ENCODE measurements at regions not wholly inside any gene's neighbourhood (a gene's known extent, or its start where the extent isn't known, plus 50 kb on each side); places are given as distances from the start of the nearest gene placed in this dataset.

- Mint-ChIP-seq H3K4me3 (peak overlapping the region in 1 of 4 donors; percentile 49), H3K27me3 (peaks cover 3% of the 10 kb centered on the region), H3K9me3 (peaks cover 6 to 8% (median 6%) of the 10 kb centered on the region in 3 donors), H3K36me3 (no peaks in the 10 kb centered on the region), H3K27ac (no peak overlapping the region), H3K4me1 (peaks cover 0 to 1% (median 0%) of the 10 kb centered on the region in 3 donors)
Measured at GRCh38 chr12:34297126-34297789, 275.0 kb downstream of the ALG10 start.

GRCh38 chr12:34297790-34298164 is 275.5 kb downstream of the ALG10 start:
- Mint-ChIP-seq H3K27me3 (peaks cover 3% of the 10 kb centered on the region), H3K9me3 (peaks cover 6 to 8% (median 8%) of the 10 kb centered on the region in 3 donors), H3K4me1 (peaks cover 0 to 1% (median 0%) of the 10 kb centered on the region in 3 donors), H3K4me3 (peak overlapping the region in 1 of 4 donors; percentile 49), H3K36me3 (no peaks in the 10 kb centered on the region), H3K27ac (peak overlapping the region in 1 of 3 donors; percentile 84)

GRCh38 chr12:34298176-34298970 is 276.1 kb downstream of the ALG10 start:
- H3K9me3 Mint-ChIP-seq, result peaks cover 6 to 9% (median 6%) of the 10 kb centered on the region in 3 donors
- H3K4me1 Mint-ChIP-seq, result peaks cover 0 to 1% (median 0%) of the 10 kb centered on the region in 3 donors
- peaks cover 3% of the 10 kb centered on the region for H3K27me3 Mint-ChIP-seq
- H3K27ac Mint-ChIP-seq, result peak overlapping the region in 1 of 3 donors; percentile 84
- H3K36me3 Mint-ChIP-seq, result no peaks in the 10 kb centered on the region
- no peak overlapping the region for H3K4me3 Mint-ChIP-seq

GRCh38 chr12:34298971-34299801 is 276.9 kb downstream of the ALG10 start:
- no peak overlapping the region for H3K27ac Mint-ChIP-seq
- peaks cover 3% of the 10 kb centered on the region for H3K27me3 Mint-ChIP-seq
- no peaks in the 10 kb centered on the region for H3K36me3 Mint-ChIP-seq
- peaks cover 0 to 1% (median 0%) of the 10 kb centered on the region in 3 donors for H3K4me1 Mint-ChIP-seq
- no peak overlapping the region for H3K4me3 Mint-ChIP-seq
- peaks cover 6 to 16% (median 9%) of the 10 kb centered on the region in 3 donors for H3K9me3 Mint-ChIP-seq

DNA sequence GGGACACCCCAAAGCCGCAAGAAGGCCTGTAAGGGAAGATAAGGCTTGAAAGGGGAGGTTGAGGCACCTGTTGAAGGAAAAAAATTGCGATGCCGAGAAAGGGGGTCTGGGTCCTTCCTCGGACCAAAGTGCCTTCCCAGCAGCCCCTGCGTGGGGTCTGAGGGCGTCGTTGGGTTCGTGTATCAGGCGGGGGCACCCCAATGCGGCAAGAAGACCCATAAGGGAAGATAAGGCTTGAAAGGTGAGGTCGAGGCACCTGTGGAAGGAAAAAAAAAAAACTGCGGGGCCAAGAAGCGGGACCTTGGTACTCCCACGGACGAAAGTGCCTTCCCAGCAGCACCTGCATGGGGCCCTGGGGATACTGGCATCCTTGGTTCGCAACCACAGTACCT is 277.5 kb downstream of the ALG10 start:
- Mint-ChIP-seq H3K4me1 (peaks cover 0 to 1% (median 0%) of the 10 kb centered on the region in 3 donors), H3K4me3 (no peak overlapping the region), H3K9me3 (peaks cover 6 to 16% (median 11%) of the 10 kb centered on the region in 3 donors), H3K27ac (no peak overlapping the region), H3K36me3 (no peaks in the 10 kb centered on the region), H3K27me3 (peaks cover 3% of the 10 kb centered on the region)

- peak overlapping the region in 1 of 3 donors; percentile 93 for H3K27ac Mint-ChIP-seq
- peaks cover 4 to 16% (median 14%) of the 10 kb centered on the region in 3 donors for H3K9me3 Mint-ChIP-seq
- peaks cover 3% of the 10 kb centered on the region for H3K27me3 Mint-ChIP-seq
- no peaks in the 10 kb centered on the region for H3K36me3 Mint-ChIP-seq
- H3K4me3 Mint-ChIP-seq, result no peak overlapping the region
- peaks cover 0 to 1% (median 0%) of the 10 kb centered on the region in 3 donors for H3K4me1 Mint-ChIP-seq
Measured at GRCh38 chr12:34300376-34301250, 278.3 kb downstream of the ALG10 start.

DNA sequence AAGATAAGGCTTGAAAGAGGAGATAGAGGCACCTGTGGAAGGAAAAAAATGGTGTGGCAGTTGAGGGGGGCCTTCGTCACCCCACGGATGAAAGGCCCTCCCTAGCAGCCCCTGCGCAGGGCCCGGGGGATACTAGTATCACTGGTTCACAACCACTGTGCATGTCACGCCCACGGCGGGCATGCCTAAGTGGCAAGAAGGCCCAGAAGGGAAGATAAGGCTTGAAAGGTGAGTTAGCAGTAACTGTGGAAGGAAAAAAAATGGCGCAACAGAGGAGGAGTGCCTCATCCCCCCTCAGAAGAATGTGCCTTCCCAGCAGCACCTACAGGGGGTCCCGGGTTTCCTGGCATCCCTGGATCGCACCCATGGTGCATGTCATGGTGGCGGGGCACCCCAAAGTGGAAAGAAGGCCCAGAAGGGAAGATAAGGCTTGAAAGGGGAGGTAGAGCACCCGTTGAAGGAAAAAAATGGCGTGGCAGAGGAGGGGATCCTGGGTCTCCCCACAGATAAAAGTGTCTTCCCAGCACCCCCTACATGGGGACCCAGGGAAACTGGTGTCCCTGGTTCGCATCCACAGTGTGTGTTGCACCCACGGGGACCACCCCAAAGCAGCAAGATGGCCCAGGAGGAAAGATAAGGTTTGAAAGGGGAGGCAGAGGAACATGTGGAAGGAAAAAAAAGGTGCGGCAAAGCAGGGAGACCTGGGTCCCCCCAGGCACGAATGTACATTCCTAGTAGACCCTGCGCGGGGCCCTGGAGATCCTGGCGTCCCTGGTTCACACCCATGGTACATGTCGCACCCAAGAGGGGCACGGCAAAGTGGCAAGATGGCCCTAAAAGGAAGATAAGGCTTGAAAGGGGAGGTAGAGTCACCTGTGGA is 279.2 kb downstream of the ALG10 start:
- H3K4me1 Mint-ChIP-seq, result peaks cover 0 to 1% (median 0%) of the 10 kb centered on the region in 3 donors
- H3K9me3 Mint-ChIP-seq, result peaks cover 4 to 16% (median 14%) of the 10 kb centered on the region in 3 donors
- peak overlapping the region in 1 of 3 donors; percentile 93 for H3K27ac Mint-ChIP-seq
- H3K4me3 Mint-ChIP-seq, result no peak overlapping the region
- H3K27me3 Mint-ChIP-seq, result peaks cover 1% of the 10 kb centered on the region
- no peaks in the 10 kb centered on the region for H3K36me3 Mint-ChIP-seq

GRCh38 chr12:34302131-34302885 is 280.0 kb downstream of the ALG10 start:
- no peak overlapping the region for H3K27ac Mint-ChIP-seq
- peaks cover 4 to 18% (median 16%) of the 10 kb centered on the region in 3 donors for H3K9me3 Mint-ChIP-seq

DNA sequence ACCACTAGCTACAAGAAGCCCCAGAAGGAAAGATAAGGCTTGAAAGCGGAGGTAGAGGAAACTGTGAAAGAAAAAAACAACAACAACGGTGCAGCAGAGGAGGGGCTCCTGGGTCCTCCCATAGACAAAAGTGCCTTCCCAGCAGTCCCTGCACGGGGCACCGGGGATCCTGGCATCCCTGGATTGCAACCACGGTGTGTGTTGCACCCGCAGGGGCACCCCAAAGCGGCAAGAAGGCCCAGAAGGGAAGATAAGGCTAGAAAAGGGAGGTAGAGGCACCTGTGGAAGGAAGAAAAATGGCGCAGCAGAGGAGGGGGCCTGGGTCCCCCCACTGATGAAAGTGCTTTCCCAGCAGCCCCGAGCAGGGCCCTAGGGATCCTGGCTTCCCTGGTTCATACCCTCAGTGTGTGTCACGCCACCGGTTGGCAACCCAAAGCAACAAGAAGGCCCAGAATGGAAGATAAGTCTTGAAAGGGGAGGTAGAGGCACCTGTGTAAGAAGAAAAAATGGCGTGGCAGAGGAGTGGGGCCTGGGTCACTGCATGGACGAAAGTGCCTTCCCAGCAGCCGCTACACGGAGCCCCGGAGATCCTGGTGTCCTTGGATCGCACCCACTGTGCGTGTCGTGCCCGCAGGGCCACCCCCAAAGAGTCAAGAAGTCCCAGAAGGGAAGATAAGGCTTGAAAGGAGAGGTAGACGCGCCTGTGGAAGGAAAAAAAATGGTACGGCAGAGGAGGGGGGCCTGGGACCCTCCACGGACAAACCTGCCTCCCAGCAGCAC is 281.0 kb downstream of the ALG10 start:
- Mint-ChIP-seq H3K36me3 (no peaks in the 10 kb centered on the region), H3K9me3 (peaks cover 4 to 27% (median 16%) of the 10 kb centered on the region in 3 donors), H3K4me1 (peaks cover 0 to 3% (median 0%) of the 10 kb centered on the region in 3 donors), H3K27ac (peak overlapping the region in 1 of 3 donors; percentile 27), H3K4me3 (no peak overlapping the region), H3K27me3 (peaks cover 1% of the 10 kb centered on the region)

More at GRCh38 chr12:34302131-34302885, 280.0 kb downstream of the ALG10 start:
- peaks cover 1% of the 10 kb centered on the region for H3K27me3 Mint-ChIP-seq
- no peaks in the 10 kb centered on the region for H3K36me3 Mint-ChIP-seq
- H3K4me1 Mint-ChIP-seq, result peaks cover 0 to 1% (median 0%) of the 10 kb centered on the region in 3 donors
- H3K4me3 Mint-ChIP-seq, result no peak overlapping the region

GRCh38 chr12:34304001-34304400 is 281.7 kb downstream of the ALG10 start:
- Mint-ChIP-seq H3K4me3 (no peak overlapping the region), H3K36me3 (no peaks in the 10 kb centered on the region), H3K9me3 (peaks cover 4 to 26% (median 16%) of the 10 kb centered on the region in 3 donors), H3K27ac (peak overlapping the region in 1 of 3 donors; percentile 27), H3K27me3 (peaks cover 1% of the 10 kb centered on the region), H3K4me1 (peaks cover 0 to 3% (median 0%) of the 10 kb centered on the region in 3 donors)

GRCh38 chr12:34304546-34304945 is 282.2 kb downstream of the ALG10 start:
- Mint-ChIP-seq H3K4me1 (peaks cover 0 to 3% (median 0%) of the 10 kb centered on the region in 3 donors), H3K27me3 (peaks cover 1% of the 10 kb centered on the region), H3K36me3 (no peaks in the 10 kb centered on the region), H3K4me3 (no peak overlapping the region), H3K9me3 (peaks cover 6 to 24% (median 15%) of the 10 kb centered on the region in 3 donors), H3K27ac (no peak overlapping the region)

- Mint-ChIP-seq H3K4me3 (no peak overlapping the region), H3K36me3 (no peaks in the 10 kb centered on the region), H3K4me1 (peaks cover 0 to 3% (median 0%) of the 10 kb centered on the region in 3 donors), H3K9me3 (peaks cover 6 to 24% (median 15%) of the 10 kb centered on the region in 3 donors), H3K27me3 (no peaks in the 10 kb centered on the region), H3K27ac (no peak overlapping the region)
Measured at GRCh38 chr12:34305176-34305575, 282.9 kb downstream of the ALG10 start.
